ENCODE measurements at regions not wholly inside any gene's neighbourhood (a gene's known extent, or its start where the extent isn't known, plus 50 kb on each side); places are given as distances from the start of the nearest gene placed in this dataset.

GRCh38 chr2:80856227-80856626 lies 551.7 kb upstream of the LRRTM1 start:
- no peak for TF ChIP-seq CTCF (IDR thresholded peaks at IDR 0.05; ENCODE audit: borderline replicate concordance, extremely low read depth, low read length, poor library complexity, severe bottlenecking)
- no peak for TF ChIP-seq EZH2 (IDR thresholded peaks at IDR 0.05; ENCODE audit: borderline replicate concordance, low read depth, low read length, severe bottlenecking)
